ENCODE measurements at regions not wholly inside any gene's neighbourhood (a gene's known extent, or its start where the extent isn't known, plus 50 kb on each side); places are given as distances from the start of the nearest gene placed in this dataset.

GRCh38 chr15:79212589-79213157 is 69.8 kb upstream of the ANKRD34C start:
- TF ChIP-seq, protein P1, sequence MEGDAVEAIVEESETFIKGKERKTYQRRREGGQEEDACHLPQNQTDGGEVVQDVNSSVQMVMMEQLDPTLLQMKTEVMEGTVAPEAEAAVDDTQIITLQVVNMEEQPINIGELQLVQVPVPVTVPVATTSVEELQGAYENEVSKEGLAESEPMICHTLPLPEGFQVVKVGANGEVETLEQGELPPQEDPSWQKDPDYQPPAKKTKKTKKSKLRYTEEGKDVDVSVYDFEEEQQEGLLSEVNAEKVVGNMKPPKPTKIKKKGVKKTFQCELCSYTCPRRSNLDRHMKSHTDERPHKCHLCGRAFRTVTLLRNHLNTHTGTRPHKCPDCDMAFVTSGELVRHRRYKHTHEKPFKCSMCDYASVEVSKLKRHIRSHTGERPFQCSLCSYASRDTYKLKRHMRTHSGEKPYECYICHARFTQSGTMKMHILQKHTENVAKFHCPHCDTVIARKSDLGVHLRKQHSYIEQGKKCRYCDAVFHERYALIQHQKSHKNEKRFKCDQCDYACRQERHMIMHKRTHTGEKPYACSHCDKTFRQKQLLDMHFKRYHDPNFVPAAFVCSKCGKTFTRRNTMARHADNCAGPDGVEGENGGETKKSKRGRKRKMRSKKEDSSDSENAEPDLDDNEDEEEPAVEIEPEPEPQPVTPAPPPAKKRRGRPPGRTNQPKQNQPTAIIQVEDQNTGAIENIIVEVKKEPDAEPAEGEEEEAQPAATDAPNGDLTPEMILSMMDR (IDR thresholded peaks at IDR 0.05; ENCODE audit: low read length) = no peak
- TF ChIP-seq EZH2 (optimal IDR thresholded peaks at IDR 0.05; ENCODE audit: low read depth, low read length) = no peak
- TF ChIP-seq EZH2phosphoT487 (IDR thresholded peaks at IDR 0.05; ENCODE audit: low read length) = no peak
- no peak for DNase-seq
- H2AFZ ChIP-seq (ENCODE audit: low read length) = no peak overlapping the region
- H3K4me1 ChIP-seq (ENCODE audit: low read length) = no peaks in the 10 kb centered on the region
- H3K27ac ChIP-seq (ENCODE audit: low read length) = no peak overlapping the region
- no peaks in the 10 kb centered on the region for H3K36me3 ChIP-seq (replicated peaks; ENCODE audit: insufficient read depth, low read length)
- no peaks in the 10 kb centered on the region for H3K27me3 ChIP-seq (replicated peaks; ENCODE audit: insufficient read depth, low read length)
- no peaks in the 10 kb centered on the region for H3K9me3 ChIP-seq (replicated peaks; ENCODE audit: insufficient read depth, low read length)
- no peak overlapping the region for H3K4me2 ChIP-seq (ENCODE audit: low read depth, low read length)
- no peak overlapping the region for H3K9ac ChIP-seq (ENCODE audit: low read length)
- no peaks in the 10 kb centered on the region for H4K20me1 ChIP-seq (ENCODE audit: insufficient read depth, low read length)
- no peaks in the 10 kb centered on the region for H3F3A ChIP-seq (ENCODE audit: insufficient read depth, low read length)
- H3K79me2 ChIP-seq (ENCODE audit: low read length) = no peaks in the 10 kb centered on the region
- no peak overlapping the region for H3K4me3 ChIP-seq (ENCODE audit: low read length)
- no peaks in the 10 kb centered on the region for H3K9me2 ChIP-seq (replicated peaks; ENCODE audit: insufficient read depth, low read length)

GRCh38 chr15:79211481-79211880 is 71.0 kb upstream of the ANKRD34C start:
- Histone ChIP-seq H3K9me2 (replicated peaks; ENCODE audit: insufficient read depth, low read length) (no peaks in the 10 kb centered on the region), H3K4me1 (ENCODE audit: low read length) (no peaks in the 10 kb centered on the region), H3K79me2 (ENCODE audit: low read length) (no peaks in the 10 kb centered on the region), H4K20me1 (ENCODE audit: insufficient read depth, low read length) (no peaks in the 10 kb centered on the region), H3K4me3 (ENCODE audit: low read length) (no peak overlapping the region), H3K36me3 (replicated peaks; ENCODE audit: insufficient read depth, low read length) (no peaks in the 10 kb centered on the region), H3K27ac (ENCODE audit: low read length) (no peak overlapping the region), H3K9ac (ENCODE audit: low read length) (no peak overlapping the region), H3K9me3 (replicated peaks; ENCODE audit: insufficient read depth, low read length) (no peaks in the 10 kb centered on the region), H2AFZ (ENCODE audit: low read length) (no peak overlapping the region), H3F3A (ENCODE audit: insufficient read depth, low read length) (no peaks in the 10 kb centered on the region), H3K27me3 (replicated peaks; ENCODE audit: insufficient read depth, low read length) (no peaks in the 10 kb centered on the region), H3K4me2 (ENCODE audit: low read depth, low read length) (no peak overlapping the region)
- DNase-seq = no peak
- TF ChIP-seq EZH2phosphoT487 (IDR thresholded peaks at IDR 0.05; ENCODE audit: low read length) (no peak), EZH2 (optimal IDR thresholded peaks at IDR 0.05; ENCODE audit: low read depth, low read length) (no peak)
- TF ChIP-seq, protein P1 (IDR thresholded peaks at IDR 0.05; ENCODE audit: low read length) = no peak

DNA sequence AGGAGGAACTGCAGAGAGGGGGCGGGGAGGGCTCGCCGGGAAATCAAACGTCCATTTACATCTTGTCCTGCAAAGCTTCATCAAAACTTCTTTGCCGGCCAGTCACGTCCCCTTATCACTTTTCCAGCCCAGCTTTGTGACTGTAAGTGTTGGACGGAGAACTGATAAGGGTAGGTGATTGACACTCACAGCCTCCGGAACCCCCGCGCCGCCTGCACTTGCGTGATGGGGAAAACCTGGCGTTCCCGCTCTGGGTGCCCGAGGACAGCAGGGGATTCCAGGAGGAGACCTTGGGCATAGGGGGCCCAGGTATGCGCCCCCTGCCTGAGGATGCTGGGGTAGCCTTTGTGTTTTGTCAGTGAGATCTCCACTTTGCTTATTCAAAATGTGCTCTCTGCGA is 72.8 kb upstream of the ANKRD34C start:
- no peaks in the 10 kb centered on the region for H3K36me3 ChIP-seq (replicated peaks; ENCODE audit: insufficient read depth, low read length)
- H3K9me3 ChIP-seq (replicated peaks; ENCODE audit: insufficient read depth, low read length) = no peaks in the 10 kb centered on the region
- no peak overlapping the region for H2AFZ ChIP-seq (ENCODE audit: low read length)
- H4K20me1 ChIP-seq (ENCODE audit: insufficient read depth, low read length) = no peaks in the 10 kb centered on the region
- no peaks in the 10 kb centered on the region for H3K9me2 ChIP-seq (replicated peaks; ENCODE audit: insufficient read depth, low read length)
- no peaks in the 10 kb centered on the region for H3K79me2 ChIP-seq (ENCODE audit: low read length)
- no peak overlapping the region for H3K4me2 ChIP-seq (ENCODE audit: low read depth, low read length)
- TF ChIP-seq, protein P1 (IDR thresholded peaks at IDR 0.05; ENCODE audit: low read length) = 0 out of 2 replicates have a peak, but pooled peaks have one; percentile 4
- TF ChIP-seq EZH2 (optimal IDR thresholded peaks at IDR 0.05; ENCODE audit: low read depth, low read length) = no peak
- TF ChIP-seq EZH2phosphoT487 (IDR thresholded peaks at IDR 0.05; ENCODE audit: low read length) = no peak
- H3K4me1 ChIP-seq (ENCODE audit: low read length) = no peaks in the 10 kb centered on the region
- no peak for DNase-seq
- H3K27ac ChIP-seq (ENCODE audit: low read length) = no peak overlapping the region
- H3K4me3 ChIP-seq (ENCODE audit: low read length) = no peak overlapping the region
- no peak overlapping the region for H3K9ac ChIP-seq (ENCODE audit: low read length)
- no peaks in the 10 kb centered on the region for H3K27me3 ChIP-seq (replicated peaks; ENCODE audit: insufficient read depth, low read length)
- H3F3A ChIP-seq (ENCODE audit: insufficient read depth, low read length) = no peaks in the 10 kb centered on the region

Measured in MM.1S (cell line).